GM19324 (cell line): ENCODE measurements at regions not wholly inside any gene's neighbourhood (a gene's known extent, or its start where the extent isn't known, plus 50 kb on each side); places are given as distances from the start of the nearest gene placed in this dataset.
"Not testable (repeated sequence)": the region's sequence is repeated elsewhere in the genome, so short reads cannot be mapped to it uniquely, and the experiment has no call there.

Experiments
- ATAC-seq: cut with Tn5 transposase; IDR thresholded peaks from one replicate; pipeline ENCODE4 v1.9.1; 2021; ENCODE audit warnings: mild to moderate bottlenecking, moderate library complexity; ENCODE audit not compliant: unreplicated experiment, low FRiP score

DNA sequence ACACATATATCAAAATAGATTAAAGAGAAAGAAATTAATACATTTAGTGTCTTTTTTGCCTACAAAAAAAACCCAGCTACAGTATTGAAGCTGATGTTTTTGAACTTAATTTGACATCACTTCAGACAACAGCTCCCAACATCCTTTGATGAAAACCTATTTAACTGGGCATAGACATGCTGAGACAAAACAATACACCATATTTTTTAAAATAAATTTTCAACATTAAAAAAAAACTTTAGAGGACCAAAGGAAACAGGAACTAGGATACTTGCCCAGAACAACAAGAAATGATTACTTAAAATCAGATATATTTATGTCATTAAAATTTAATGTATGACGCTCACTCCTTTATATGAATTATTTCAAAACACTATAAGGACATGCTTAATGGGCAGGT is 178.1 kb downstream of the MREG start:
- no peak for ATAC-seq

DNA sequence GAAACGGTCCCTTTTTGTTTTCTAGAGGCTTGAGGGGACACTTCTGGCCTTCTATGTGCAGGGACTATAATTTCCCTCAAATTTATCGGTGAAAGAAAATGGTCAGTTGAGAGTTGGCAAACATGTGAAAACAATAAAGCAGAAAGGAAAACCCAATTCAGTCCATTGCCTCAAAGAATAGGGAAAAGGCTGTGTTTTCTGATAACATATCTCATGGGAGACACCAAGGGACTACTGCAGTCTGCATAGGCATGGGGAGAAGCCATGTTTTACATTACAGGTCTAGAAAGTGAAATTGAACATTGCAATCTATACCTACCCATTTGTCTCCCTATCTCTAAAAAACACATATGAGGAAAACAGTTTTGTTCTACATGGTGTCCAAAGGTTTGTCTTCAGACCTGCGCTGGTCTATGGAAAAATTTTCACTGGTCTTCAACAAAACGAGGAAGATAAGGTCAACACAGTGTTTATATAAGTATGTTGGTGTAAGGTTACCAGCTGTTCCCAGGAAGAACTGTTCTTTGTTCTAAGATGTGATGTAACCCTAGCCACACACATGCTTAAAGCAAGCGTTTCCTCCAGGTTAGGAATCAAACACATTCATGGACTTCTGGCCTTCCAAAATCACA is 179.7 kb downstream of the MREG start:
- ATAC-seq, result no peak

DNA sequence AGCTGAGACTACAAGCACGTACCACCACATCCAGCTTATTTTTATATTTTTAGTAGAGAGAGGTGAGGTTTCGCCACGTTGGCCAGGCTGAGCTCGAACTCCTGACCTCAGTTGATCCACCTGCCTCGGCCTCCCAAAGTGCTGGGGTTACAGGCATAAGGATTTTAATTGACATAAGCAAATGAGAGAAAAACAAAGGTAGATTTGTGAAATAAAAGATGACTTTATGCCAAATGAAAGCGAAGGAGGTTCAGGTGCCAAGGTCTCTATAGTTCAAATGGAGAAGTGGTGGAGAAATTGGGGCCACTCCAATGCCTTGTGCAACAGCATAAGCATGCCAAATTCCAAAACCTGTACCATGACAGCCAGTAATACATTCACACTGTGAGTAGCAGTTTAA is 180.6 kb downstream of the MREG start:
- no peak for ATAC-seq

- ATAC-seq, result no peak
Measured at GRCh38 chr2:215831296-215831913, 181.9 kb downstream of the MREG start.

DNA sequence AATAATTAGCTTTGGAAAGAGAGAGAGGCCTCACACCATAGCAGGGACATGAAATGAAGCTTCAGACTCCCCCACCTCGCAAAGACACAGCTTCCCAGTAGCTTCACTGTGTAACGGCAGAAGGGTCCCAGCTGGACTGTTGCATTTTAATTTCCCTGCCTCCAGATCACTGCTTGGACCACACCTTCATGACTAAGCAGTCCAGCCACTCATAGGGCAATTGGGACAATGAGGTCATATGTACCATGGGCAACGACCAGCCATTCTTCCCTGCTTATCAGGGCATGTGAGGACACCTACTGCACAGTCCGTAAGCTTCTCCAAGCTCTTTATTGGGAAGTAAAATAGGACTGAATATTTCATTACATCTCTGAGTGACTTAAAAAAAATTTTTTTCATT is 183.0 kb downstream of the MREG start:
- ATAC-seq, result no peak

GRCh38 chr2:215829261-215829660 is 184.1 kb downstream of the MREG start:
- no peak for ATAC-seq

- peak; percentile 75 for ATAC-seq
Measured at GRCh38 chr2:215828528-215829184, 184.7 kb downstream of the MREG start.

DNA sequence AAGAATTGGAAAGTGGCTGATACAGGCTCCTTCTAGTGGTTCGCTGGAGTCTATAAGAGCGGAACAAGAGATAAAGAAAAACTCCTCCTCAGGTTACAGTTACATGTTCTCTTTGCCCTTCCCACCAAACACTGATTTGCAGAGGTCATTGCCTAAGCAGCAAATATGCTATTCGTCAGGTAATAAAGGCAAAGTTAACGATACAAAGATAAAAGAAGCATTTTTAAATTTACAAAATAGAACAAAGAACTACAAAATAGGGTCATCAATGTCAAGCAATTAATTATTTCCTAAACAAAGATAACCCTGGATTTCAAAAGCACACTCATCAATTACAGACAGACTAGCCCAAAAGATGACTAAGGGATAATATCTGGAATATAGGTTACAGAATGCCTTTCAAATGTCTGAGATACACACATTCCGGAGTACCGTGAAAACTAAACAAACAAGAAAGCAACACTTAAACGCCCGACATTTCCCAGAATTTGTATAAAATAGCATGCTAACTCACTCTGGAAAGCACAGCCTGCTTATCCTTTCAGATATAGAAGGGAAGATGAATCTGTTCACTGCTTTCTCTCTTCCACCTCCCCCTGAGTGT is 186.4 kb downstream of the MREG start:
- no peak for ATAC-seq

DNA sequence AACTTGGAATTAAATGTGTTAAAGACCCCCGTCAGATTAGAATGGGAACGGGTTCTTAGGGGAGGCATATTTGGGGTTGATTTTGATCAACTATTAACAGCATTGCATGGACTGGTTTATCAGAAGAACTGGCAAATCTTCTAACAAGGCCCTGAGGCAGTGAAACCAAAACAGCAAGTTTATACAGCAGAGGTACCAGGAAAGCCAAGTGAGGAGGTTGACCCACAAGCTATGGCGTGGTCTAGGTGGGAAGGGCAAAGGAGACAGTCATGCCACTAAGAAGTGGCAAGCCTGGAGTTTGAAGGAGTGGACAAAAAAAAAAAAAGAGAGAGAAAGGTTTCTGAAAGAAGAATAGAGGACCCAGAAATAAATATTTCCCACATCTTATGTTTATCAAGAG is 187.0 kb downstream of the MREG start:
- ATAC-seq, result no peak

DNA sequence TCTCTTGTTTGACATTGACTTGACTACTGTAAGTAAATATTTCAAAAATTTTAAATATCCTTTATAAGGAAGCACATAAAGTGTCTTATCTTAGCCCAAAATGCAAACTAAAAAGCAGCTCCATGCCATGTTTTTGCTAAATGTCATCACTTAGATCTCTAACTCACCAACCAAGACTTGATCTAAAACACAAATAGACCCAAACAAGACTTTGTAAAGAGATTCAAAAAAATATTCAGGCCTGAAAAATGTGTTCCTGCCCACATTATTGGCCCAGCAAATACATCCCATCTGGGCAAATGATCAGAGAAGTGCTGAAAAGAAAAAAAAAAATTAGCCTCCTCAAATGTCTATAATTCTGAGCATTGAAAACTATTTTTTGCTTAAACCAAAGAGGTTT is 187.6 kb downstream of the MREG start:
- no peak for ATAC-seq

DNA sequence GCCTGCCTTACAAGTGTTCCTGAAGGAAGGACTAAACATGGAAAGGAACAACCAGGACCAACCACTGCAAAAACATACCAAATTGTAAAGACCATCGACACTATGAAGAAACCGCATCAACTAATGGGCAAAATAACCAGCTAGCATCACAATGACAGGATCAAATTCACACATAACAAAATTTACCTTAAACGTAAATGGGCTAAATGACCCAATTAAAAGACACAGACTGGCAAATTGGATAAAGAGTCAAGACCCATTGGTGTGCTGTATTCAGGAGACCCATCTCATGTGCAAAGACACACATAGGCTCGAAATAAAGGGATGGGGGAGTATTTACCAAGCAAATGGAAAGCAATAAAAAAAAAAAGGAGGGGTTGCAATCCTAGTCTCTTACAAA is 192.1 kb downstream of the MREG start:
- ATAC-seq, result not testable (repeated sequence)

DNA sequence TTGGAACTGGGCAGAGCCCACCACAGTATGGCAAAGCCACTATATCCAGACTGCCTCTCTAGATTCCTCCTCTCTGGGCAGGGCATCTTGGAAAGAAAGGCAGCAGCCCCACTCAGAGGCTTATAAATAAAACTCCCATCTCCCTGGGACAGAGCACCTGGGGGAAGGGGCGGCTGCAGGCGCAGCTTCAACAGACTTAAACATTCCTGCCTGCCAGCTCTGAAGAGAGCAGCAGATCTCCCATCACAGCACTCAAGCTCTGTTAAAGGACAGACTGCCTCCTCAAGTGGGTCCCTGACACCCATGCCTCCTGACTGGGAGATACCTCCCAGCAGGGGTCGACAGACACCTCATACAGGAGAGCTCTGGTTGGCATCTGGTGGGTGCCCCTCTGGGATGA is 193.6 kb downstream of the MREG start:
- ATAC-seq, result not testable (repeated sequence)

- no peak for ATAC-seq
Measured at GRCh38 chr2:215817046-215817445, 196.3 kb downstream of the MREG start.

GRCh38 chr2:215816424-215816823 is 196.9 kb downstream of the MREG start:
- ATAC-seq, result no peak

DNA sequence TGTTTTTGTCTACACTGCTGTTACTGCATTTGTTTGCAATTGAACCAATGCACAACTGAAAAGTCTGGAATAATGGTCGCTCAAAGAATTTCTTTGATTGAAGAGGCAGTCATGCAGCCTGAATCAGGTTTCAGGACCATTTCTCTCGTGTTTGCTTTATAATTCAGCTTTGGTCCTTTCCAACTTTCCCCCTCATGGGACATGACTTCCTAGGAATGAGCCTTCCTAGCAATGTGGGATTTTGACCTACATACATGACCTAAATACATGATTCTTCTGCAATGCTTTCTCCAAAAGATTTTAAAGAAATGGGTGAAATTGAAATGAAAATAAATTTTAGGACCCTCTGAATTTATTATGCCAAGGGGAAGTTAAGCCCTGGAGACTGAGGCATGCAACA is 197.4 kb downstream of the MREG start:
- no peak for ATAC-seq

GRCh38 chr2:215812966-215813365 is 200.4 kb downstream of the MREG start:
- no peak for ATAC-seq

DNA sequence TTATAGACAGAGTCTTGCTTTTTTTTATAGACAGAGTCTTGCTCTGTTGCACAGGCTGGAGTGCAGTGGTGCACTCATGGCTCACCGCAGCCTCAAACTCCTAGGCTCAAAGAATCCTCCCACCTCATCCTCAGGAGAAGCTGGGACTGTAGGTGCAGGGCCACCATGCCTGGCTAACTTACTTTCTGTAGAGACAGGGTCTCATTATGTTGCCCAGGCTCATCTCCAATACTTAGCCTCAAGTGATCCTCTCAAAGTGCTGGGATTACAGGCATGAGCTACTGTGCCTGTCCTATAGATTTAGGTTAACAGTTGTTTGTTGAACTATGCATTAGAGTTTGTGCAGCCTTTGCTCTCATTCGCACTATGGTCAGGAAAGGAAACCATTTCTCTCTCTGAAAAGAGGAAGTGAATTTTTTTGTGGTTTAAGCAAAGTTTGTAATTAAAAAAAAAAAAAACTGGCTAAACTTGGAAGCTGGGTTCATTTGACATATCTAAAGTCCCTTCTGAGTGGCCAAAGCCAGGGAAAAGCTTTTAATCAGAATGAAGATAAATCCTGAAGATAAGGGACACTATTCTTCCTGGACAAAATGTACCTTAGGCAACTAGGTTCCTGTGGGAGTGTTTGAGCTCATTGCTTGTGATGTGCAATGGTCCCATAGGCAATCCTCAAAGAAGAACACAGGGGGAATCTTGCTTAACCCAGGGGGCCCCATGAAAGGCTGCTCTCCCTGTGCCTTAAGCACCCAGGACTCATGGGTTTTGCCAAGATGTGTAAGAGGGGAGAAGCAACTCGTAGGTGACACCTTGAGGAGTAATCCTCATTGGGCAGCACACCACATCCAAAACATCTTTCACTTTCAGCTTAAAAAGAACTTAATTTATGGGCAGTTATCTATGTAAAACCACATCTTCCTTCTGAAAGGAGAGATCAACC is 201.7 kb downstream of the MREG start:
- ATAC-seq, result peak; percentile 96

DNA sequence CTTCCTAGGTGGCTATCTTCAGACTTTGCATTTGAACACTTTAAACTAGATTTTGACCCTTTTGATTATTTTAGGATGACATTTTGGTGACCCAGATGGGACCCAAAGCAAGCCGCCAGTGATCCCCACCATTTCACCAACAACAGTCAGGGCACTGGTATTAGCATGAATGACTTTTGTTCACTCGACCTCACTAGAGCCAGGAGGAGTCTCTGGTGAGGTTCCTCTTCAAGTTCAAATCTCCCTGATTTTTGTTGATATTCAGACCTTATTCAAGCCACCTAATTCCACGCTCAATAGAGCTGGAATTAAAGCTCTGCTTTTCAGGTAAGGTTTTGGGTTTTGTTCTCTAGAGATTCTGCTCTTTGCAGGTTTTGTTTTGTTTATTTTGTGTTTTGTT is 202.3 kb downstream of the MREG start:
- ATAC-seq, result peak; percentile 22

DNA sequence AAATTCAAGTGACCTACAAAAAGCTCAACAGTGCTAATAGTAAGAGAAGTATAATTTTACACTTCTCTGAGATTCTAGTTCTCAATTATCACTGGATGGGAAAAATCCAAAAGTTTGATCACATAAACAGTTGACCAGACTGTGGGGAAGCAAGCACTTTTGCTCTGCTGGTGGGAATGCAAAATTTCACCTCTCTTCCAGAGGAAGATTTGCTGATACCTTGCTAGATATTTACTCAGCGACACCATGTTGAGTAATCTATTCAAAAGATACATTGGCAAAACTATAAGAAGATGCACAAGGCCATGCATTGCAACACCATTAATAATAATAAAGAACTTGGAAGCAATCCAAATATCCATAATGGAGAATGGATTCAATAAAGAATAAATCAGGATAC is 204.4 kb downstream of the MREG start:
- no peak for ATAC-seq

DNA sequence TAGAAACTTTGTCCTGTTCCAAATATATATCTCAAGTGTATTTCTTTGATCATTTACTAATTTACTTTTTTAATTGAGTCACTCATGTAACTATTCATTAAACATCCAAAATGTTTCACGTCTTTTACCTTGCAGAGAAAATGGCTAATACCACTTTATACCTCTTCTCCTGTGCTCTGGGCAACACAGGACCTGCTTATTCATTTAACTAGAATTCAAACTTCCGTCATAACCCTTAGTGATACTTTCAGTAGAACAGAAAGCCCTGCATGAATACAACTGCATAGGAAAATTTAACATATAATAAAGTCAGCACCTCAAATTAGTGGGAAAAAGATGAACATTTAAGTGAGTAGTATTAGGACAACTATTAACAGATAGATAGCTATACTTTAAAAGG is 205.2 kb downstream of the MREG start:
- ATAC-seq, result no peak

- no peak for ATAC-seq
Measured at GRCh38 chr2:215805493-215805892, 207.9 kb downstream of the MREG start.
